ENCODE measurements at regions not wholly inside any gene's neighbourhood (a gene's known extent, or its start where the extent isn't known, plus 50 kb on each side); places are given as distances from the start of the nearest gene placed in this dataset.
A peak's percentile ranks its signal among the peaks of the same experiment; 100 is the strongest.
"Not testable (repeated sequence)": the region's sequence is repeated elsewhere in the genome, so short reads cannot be mapped to it uniquely, and the experiment has no call there.

DNA sequence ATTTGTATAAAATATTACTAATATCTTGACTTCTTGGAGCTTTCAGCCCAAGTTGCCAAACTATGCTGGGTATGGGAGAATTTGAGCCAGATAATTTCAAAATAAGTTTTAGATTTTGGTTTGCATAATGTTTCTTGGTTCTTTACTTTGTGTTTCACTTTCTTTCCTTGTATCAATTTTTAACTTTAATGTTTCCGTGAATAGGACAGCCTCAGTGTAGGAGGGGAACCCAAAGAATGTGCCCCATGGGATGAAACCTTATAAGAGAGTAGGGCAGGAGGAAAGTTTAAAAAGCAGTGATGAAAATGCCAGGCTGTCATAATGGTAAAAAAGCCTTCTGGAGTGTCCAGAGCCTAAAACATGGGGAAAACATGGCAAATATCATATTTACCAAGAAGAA, 252.4 kb upstream of the IRAK1BP1 start:
- H3K9ac ChIP-seq (ENCODE audit: insufficient read length) = no peak overlapping the region
- no peak overlapping the region for H3K4me3 ChIP-seq
- TF ChIP-seq EZH2 (IDR thresholded peaks at IDR 0.05) = no peak
- no peak for TF ChIP-seq FOXP2 (optimal IDR thresholded peaks at IDR 0.05; ENCODE audit: control extremely low read depth, extremely low read length, insufficient read depth)
- no peak for TF ChIP-seq POLR2AphosphoS5 (IDR thresholded peaks at IDR 0.05; ENCODE audit: borderline replicate concordance, low read depth, low read length)
- H3K9me3 ChIP-seq (ENCODE audit: low read depth, low read length) = no peaks in the 10 kb centered on the region
- no peak for DNase-seq (ENCODE audit: low read depth, low spot score)
- H3K36me3 ChIP-seq (ENCODE audit: insufficient read depth, low read length) = no peaks in the 10 kb centered on the region
- H3K27ac ChIP-seq = no peak overlapping the region

GRCh38 chr6:78615430-78615904, 251.9 kb upstream of the IRAK1BP1 start:
- Histone ChIP-seq H3K9me3 (ENCODE audit: low read depth, low read length) (no peaks in the 10 kb centered on the region), H3K36me3 (ENCODE audit: insufficient read depth, low read length) (no peaks in the 10 kb centered on the region), H3K27ac (no peak overlapping the region), H3K9ac (ENCODE audit: insufficient read length) (no peak overlapping the region), H3K4me3 (no peak overlapping the region)
- TF ChIP-seq EZH2 (IDR thresholded peaks at IDR 0.05) (no peak), FOXP2 (optimal IDR thresholded peaks at IDR 0.05; ENCODE audit: control extremely low read depth, extremely low read length, insufficient read depth) (no peak), POLR2AphosphoS5 (IDR thresholded peaks at IDR 0.05; ENCODE audit: borderline replicate concordance, low read depth, low read length) (no peak)
- no peak for DNase-seq (ENCODE audit: low read depth, low spot score)

DNA sequence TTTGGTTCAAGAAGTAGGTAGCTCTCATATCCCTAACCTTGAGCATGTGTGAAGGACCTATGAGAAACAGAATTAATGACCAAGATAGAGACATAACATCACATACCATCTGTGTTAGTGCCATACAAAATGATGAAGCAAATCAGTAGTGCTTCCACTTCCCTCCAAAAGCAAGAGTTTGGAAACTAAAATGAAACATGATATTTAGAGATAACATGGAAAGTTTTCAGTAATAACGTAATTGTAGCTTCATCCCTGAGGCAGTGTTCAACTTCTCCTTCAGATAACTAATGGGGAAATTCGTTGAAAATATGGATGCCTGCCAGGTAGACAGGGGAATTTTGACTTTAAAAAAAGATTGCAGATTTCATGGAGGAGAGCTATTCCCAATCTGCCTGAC, 248.4 kb upstream of the IRAK1BP1 start:
- no peak for DNase-seq (ENCODE audit: low read depth, low spot score)
- Histone ChIP-seq H3K4me3 (no peak overlapping the region), H3K36me3 (ENCODE audit: insufficient read depth, low read length) (no peaks in the 10 kb centered on the region), H3K9ac (ENCODE audit: insufficient read length) (no peak overlapping the region), H3K27ac (no peak overlapping the region), H3K9me3 (ENCODE audit: low read depth, low read length) (no peaks in the 10 kb centered on the region)
- TF ChIP-seq POLR2AphosphoS5 (IDR thresholded peaks at IDR 0.05; ENCODE audit: borderline replicate concordance, low read depth, low read length) = no peak
- no peak for TF ChIP-seq EZH2 (IDR thresholded peaks at IDR 0.05)
- no peak for TF ChIP-seq FOXP2 (optimal IDR thresholded peaks at IDR 0.05; ENCODE audit: control extremely low read depth, extremely low read length, insufficient read depth)

- no peak overlapping the region for H3K4me3 ChIP-seq
- no peaks in the 10 kb centered on the region for H3K9me3 ChIP-seq (ENCODE audit: low read depth, low read length)
- TF ChIP-seq EZH2 (IDR thresholded peaks at IDR 0.05) = no peak
- TF ChIP-seq FOXP2 (optimal IDR thresholded peaks at IDR 0.05; ENCODE audit: control extremely low read depth, extremely low read length, insufficient read depth) = no peak
- no peak for TF ChIP-seq POLR2AphosphoS5 (IDR thresholded peaks at IDR 0.05; ENCODE audit: borderline replicate concordance, low read depth, low read length)
- H3K36me3 ChIP-seq (ENCODE audit: insufficient read depth, low read length) = no peaks in the 10 kb centered on the region
- DNase-seq (ENCODE audit: low read depth, low spot score) = no peak
- no peak overlapping the region for H3K27ac ChIP-seq
- H3K9ac ChIP-seq (ENCODE audit: insufficient read length) = no peak overlapping the region
Measured at GRCh38 chr6:78623554-78623953, 243.8 kb upstream of the IRAK1BP1 start.

DNA sequence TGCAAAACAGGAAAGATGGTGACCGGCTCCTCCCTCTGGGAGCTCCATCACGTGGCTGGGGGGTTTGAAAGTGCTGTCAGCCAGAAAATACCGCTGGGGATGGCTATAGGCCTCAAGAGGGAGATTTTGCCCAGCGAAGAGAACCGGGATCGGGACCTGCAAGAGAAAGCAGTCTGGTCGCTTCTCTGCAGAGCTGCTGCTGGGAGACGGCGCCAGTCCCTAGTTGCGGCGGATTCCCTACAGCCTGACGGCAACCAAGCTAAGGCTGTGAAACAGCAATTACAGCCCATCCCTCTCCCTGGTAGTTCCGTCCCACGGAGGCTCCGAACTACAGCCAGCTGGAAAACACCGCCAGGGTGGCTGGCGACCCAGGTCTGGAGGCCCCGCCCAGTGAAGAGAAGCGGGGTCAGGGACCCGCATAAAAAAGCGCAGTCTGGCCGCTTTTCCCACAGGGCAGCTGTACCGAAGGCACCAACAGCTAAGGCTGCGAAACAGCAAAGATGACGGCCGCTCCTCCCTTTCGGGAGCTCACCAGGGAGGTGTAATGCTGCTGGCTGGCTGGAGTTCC, 238.1 kb upstream of the IRAK1BP1 start:
- Histone ChIP-seq H3K27ac (no peak overlapping the region), H3K4me3 (no peak overlapping the region), H3K9ac (ENCODE audit: insufficient read length) (no peak overlapping the region), H3K36me3 (ENCODE audit: insufficient read depth, low read length) (no peaks in the 10 kb centered on the region), H3K9me3 (ENCODE audit: low read depth, low read length) (no peaks in the 10 kb centered on the region)
- no peak for DNase-seq (ENCODE audit: low read depth, low spot score)
- no peak for TF ChIP-seq EZH2 (IDR thresholded peaks at IDR 0.05)
- no peak for TF ChIP-seq POLR2AphosphoS5 (IDR thresholded peaks at IDR 0.05; ENCODE audit: borderline replicate concordance, low read depth, low read length)
- TF ChIP-seq FOXP2 (optimal IDR thresholded peaks at IDR 0.05; ENCODE audit: control extremely low read depth, extremely low read length, insufficient read depth) = no peak

- Histone ChIP-seq H3K27ac (no peak overlapping the region), H3K4me3 (no peak overlapping the region), H3K9me3 (ENCODE audit: low read depth, low read length) (no peaks in the 10 kb centered on the region), H3K36me3 (ENCODE audit: insufficient read depth, low read length) (no peaks in the 10 kb centered on the region), H3K9ac (ENCODE audit: insufficient read length) (no peak overlapping the region)
- no peak for TF ChIP-seq POLR2AphosphoS5 (IDR thresholded peaks at IDR 0.05; ENCODE audit: borderline replicate concordance, low read depth, low read length)
- TF ChIP-seq FOXP2 (optimal IDR thresholded peaks at IDR 0.05; ENCODE audit: control extremely low read depth, extremely low read length, insufficient read depth) = no peak
- TF ChIP-seq EZH2 (IDR thresholded peaks at IDR 0.05) = no peak
- DNase-seq (ENCODE audit: low read depth, low spot score) = no peak
Measured at GRCh38 chr6:78629836-78630235, 237.5 kb upstream of the IRAK1BP1 start.

DNA sequence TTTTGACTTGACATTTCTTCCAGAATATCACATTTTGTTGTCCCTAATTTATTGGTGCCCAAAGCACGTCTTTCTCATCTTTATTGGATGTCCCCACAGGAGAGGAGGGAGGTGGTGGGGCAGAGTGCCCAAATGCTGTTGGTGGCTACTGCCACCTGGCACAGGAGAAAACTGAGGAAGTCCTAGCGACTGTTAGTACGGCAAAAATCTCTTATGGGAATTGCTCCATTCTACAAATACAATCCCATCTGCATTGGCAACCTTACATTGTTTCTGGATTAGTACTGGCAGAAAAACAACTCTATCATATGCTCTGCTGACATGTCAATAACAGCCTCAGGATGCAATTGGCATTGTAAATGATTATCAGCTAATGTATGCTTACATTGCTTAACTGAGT, 235.4 kb upstream of the IRAK1BP1 start:
- DNase-seq (ENCODE audit: low read depth, low spot score) = no peak
- Histone ChIP-seq H3K9ac (ENCODE audit: insufficient read length) (no peak overlapping the region), H3K36me3 (ENCODE audit: insufficient read depth, low read length) (no peaks in the 10 kb centered on the region), H3K4me3 (no peak overlapping the region), H3K9me3 (ENCODE audit: low read depth, low read length) (no peaks in the 10 kb centered on the region), H3K27ac (no peak overlapping the region)
- TF ChIP-seq POLR2AphosphoS5 (IDR thresholded peaks at IDR 0.05; ENCODE audit: borderline replicate concordance, low read depth, low read length) (no peak), FOXP2 (optimal IDR thresholded peaks at IDR 0.05; ENCODE audit: control extremely low read depth, extremely low read length, insufficient read depth) (no peak), EZH2 (IDR thresholded peaks at IDR 0.05) (no peak)

DNA sequence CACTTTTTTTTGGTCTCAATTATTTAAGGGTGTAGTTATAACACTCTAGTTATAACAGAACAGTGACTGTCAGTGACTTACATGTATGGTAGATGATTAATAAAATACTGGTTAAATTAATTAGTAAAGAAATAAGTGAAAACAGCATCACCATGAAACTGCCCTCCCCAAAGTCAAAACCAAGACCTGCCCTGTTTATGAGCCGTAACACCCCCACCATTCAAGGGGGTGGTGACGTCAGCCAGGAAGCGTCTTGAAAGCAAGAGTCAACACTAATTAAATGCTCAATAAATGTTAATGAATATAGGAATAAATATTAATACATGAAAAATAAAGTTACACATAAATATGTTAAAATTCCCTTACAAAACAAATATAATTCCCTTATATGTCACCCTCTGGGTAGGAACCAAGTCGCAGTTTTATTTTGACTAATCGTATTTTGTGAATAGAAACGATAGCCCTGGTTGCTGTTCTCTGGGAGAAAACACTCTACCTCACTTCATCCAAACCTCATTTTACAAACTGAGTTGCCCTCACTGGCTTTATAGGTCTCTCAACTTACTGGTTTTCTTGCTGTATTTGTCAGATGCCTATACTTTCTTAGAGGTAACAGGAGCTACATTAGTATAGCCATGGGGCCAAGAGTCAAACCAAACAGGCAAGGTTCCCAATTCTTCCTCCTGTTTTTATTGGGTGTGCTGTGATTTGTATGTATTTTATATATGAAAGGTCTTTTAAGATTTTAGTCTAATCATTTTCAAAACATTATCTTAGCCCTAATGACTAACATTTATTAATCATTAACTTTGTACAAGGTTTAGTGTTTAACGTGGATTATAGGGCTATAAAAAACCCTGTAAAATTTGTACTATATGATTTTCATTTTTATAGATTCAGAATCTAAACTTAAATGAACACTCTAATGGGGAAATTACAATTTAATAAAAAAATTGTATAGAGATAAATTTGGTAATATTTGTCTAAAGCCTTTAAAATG, 227.9 kb upstream of the IRAK1BP1 start:
- TF ChIP-seq POLR2AphosphoS5 (IDR thresholded peaks at IDR 0.05; ENCODE audit: borderline replicate concordance, low read depth, low read length) (no peak), FOXP2 (optimal IDR thresholded peaks at IDR 0.05; ENCODE audit: control extremely low read depth, extremely low read length, insufficient read depth) (no peak), EZH2 (IDR thresholded peaks at IDR 0.05) (no peak)
- Histone ChIP-seq H3K9ac (ENCODE audit: insufficient read length) (no peak overlapping the region), H3K36me3 (ENCODE audit: insufficient read depth, low read length) (no peaks in the 10 kb centered on the region), H3K27ac (no peak overlapping the region), H3K4me3 (no peak overlapping the region), H3K9me3 (ENCODE audit: low read depth, low read length) (no peaks in the 10 kb centered on the region)
- DNase-seq (ENCODE audit: low read depth, low spot score) = no peak

DNA sequence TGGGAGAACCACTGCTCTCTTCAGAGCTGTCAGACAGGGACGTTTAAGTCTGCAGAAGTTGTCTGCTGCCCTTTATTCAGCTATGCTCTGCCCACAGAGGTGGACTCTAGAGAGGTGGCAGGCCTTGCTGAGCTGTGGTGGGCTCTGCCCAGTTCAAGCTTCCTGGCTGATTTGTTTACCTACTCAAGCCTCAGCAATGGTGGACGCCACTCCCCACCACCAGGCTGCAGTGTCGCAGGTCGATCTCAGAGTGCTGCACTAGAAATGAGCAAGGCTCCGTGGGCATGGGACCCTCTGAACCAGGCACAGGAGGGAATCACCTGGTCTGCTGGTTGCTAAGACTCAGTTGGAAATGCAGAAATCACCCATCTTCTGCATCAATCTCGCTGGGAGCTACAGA, 223.4 kb upstream of the IRAK1BP1 start:
- not testable (repeated sequence) for H3K9ac ChIP-seq (ENCODE audit: insufficient read length); H3K9me3 ChIP-seq (ENCODE audit: low read depth, low read length); H3K36me3 ChIP-seq (ENCODE audit: insufficient read depth, low read length); H3K4me3 ChIP-seq; H3K27ac ChIP-seq; DNase-seq (ENCODE audit: low read depth, low spot score)

DNA sequence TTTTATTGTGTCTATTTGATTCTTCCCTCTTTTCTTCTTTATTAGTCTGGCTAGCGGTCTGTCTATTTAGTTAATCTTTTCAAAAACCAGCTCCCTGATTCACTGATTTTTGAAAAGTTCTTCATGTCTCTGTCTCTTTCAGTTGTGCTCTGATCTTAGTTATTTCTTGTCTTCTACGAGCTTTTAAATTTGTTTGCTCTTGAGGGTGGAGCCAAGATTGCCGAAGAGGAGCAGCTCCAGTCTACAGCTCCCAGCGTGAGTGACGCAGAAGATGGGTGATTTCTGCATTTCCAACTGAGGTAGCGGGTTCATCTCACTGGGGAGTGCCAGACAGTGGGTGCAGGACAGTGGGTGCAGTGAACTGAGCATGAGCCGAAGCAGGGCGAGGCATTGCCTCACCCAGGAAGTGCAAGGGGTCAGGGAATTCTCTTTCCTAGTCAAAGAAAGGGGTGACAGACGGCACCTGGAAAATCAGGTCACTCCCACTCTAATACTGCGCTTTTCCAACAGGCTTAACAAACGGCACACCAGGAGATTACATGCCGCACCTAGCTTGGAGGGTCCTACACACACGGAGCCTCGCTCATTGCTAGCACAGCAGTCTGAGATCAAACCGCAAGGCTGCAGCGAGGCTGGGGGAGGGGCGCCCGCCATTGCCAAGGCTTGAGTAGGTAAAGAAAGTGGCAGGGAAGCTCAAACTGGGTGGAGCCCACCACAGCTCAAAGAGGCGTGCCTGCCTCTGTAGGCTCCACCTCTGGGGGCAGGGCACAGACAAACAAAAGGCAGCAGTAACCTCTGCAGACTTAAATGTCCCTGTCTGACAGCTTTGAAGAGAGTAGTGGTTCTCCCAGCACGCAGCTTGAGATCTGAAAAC, 220.6 kb upstream of the IRAK1BP1 start:
- not testable (repeated sequence) for H3K27ac ChIP-seq; H3K9ac ChIP-seq (ENCODE audit: insufficient read length); DNase-seq (ENCODE audit: low read depth, low spot score); H3K36me3 ChIP-seq (ENCODE audit: insufficient read depth, low read length); H3K9me3 ChIP-seq (ENCODE audit: low read depth, low read length)
- peak overlapping the region; percentile 54 for H3K4me3 ChIP-seq

GRCh38 chr6:78665819-78666218, 201.5 kb upstream of the IRAK1BP1 start:
- H3K36me3 ChIP-seq (ENCODE audit: insufficient read depth, low read length); H3K9me3 ChIP-seq (ENCODE audit: low read depth, low read length); H3K27ac ChIP-seq; DNase-seq (ENCODE audit: low read depth, low spot score); H3K9ac ChIP-seq (ENCODE audit: insufficient read length); H3K4me3 ChIP-seq: not testable (repeated sequence)
